ENCODE measurements at regions not wholly inside any gene's neighbourhood (a gene's known extent, or its start where the extent isn't known, plus 50 kb on each side); places are given as distances from the start of the nearest gene placed in this dataset.

- intact Hi-C loops (cut with DNase I, micrococcal nuclease) = no loop called here
- ChIA-PET CTCF (no interaction called here), POLR2A (no interaction called here)
- no peaks in the 10 kb centered on the region for H3K36me3 ChIP-seq (ENCODE audit: insufficient read depth, low read length)
- no peak overlapping the region for H3K4me3 ChIP-seq (ENCODE audit: low read length)
- Mint-ChIP-seq H3K4me1 (ENCODE audit: low read depth) (no peaks in the 10 kb centered on the region), H3K9me3 (peaks cover 5% of the 10 kb centered on the region), H3K27ac (no peak overlapping the region), H3K27me3 (no peaks in the 10 kb centered on the region), H3K4me3 (no peak overlapping the region), H3K36me3 (ENCODE audit: low read depth) (no peaks in the 10 kb centered on the region)
- H3K9me3 ChIP-seq (ENCODE audit: control insufficient read depth in 1 of 2, insufficient read depth in 1 of 2, low read length in 2 of 2) = no peaks in the 10 kb centered on the region
- no peaks in the 10 kb centered on the region for H3K27me3 ChIP-seq (ENCODE audit: control insufficient read depth in 1 of 2, insufficient read depth in 2 of 2, low read length in 2 of 2)
- no peaks in the 10 kb centered on the region for H3K4me1 ChIP-seq (ENCODE audit: insufficient read depth, low read length)
- TF ChIP-seq CTCF (IDR thresholded peaks at IDR 0.05) = no peak
- ATAC-seq (ENCODE audit: poor library complexity) (no peak), DNase-seq (no peak)
- H3K27ac ChIP-seq (ENCODE audit: low read depth in 1 of 2, low read length in 2 of 2) = no peak overlapping the region
These were observed 507.2 kb upstream of the IGFBP3 start for GRCh38 chr7:46428295-46428694.

GRCh38 chr7:46424934-46425333 lies 503.9 kb upstream of the IGFBP3 start:
- CTCF ChIA-PET = no interaction called here
- POLR2A ChIA-PET = no interaction called here
- no peaks in the 10 kb centered on the region for H3K27me3 Mint-ChIP-seq
- H3K9me3 Mint-ChIP-seq = peaks cover 3% of the 10 kb centered on the region
- no peaks in the 10 kb centered on the region for H3K4me1 ChIP-seq (ENCODE audit: insufficient read depth, low read length)
- H3K4me3 Mint-ChIP-seq = no peak overlapping the region
- H3K4me1 Mint-ChIP-seq (ENCODE audit: low read depth) = no peaks in the 10 kb centered on the region
- H3K27ac ChIP-seq (ENCODE audit: low read depth in 1 of 2, low read length in 2 of 2) = no peak overlapping the region
- no peak for ATAC-seq (ENCODE audit: poor library complexity)
- intact Hi-C loops (cut with DNase I, micrococcal nuclease) = no loop called here
- no peaks in the 10 kb centered on the region for H3K27me3 ChIP-seq (ENCODE audit: control insufficient read depth in 1 of 2, insufficient read depth in 2 of 2, low read length in 2 of 2)
- no peak overlapping the region for H3K27ac Mint-ChIP-seq
- H3K4me3 ChIP-seq (ENCODE audit: low read length) = no peak overlapping the region
- no peaks in the 10 kb centered on the region for H3K36me3 Mint-ChIP-seq (ENCODE audit: low read depth)
- no peak for DNase-seq
- TF ChIP-seq CTCF (IDR thresholded peaks at IDR 0.05) = no peak
- no peaks in the 10 kb centered on the region for H3K9me3 ChIP-seq (ENCODE audit: control insufficient read depth in 1 of 2, insufficient read depth in 1 of 2, low read length in 2 of 2)
- no peaks in the 10 kb centered on the region for H3K36me3 ChIP-seq (ENCODE audit: insufficient read depth, low read length)

- Mint-ChIP-seq H3K4me1 (ENCODE audit: low read depth) (no peaks in the 10 kb centered on the region), H3K27ac (no peak overlapping the region), H3K9me3 (peaks cover 3% of the 10 kb centered on the region), H3K36me3 (ENCODE audit: low read depth) (no peaks in the 10 kb centered on the region), H3K27me3 (no peaks in the 10 kb centered on the region), H3K4me3 (no peak overlapping the region)
- no peaks in the 10 kb centered on the region for H3K27me3 ChIP-seq (ENCODE audit: control insufficient read depth in 1 of 2, insufficient read depth in 2 of 2, low read length in 2 of 2)
- H3K36me3 ChIP-seq (ENCODE audit: insufficient read depth, low read length) = no peaks in the 10 kb centered on the region
- H3K9me3 ChIP-seq (ENCODE audit: control insufficient read depth in 1 of 2, insufficient read depth in 1 of 2, low read length in 2 of 2) = no peaks in the 10 kb centered on the region
- ATAC-seq (ENCODE audit: poor library complexity) = no peak
- H3K27ac ChIP-seq (ENCODE audit: low read depth in 1 of 2, low read length in 2 of 2) = no peak overlapping the region
- intact Hi-C loops (cut with DNase I, micrococcal nuclease) = no loop called here
- DNase-seq = no peak
- no peaks in the 10 kb centered on the region for H3K4me1 ChIP-seq (ENCODE audit: insufficient read depth, low read length)
- H3K4me3 ChIP-seq (ENCODE audit: low read length) = no peak overlapping the region
- no peak for TF ChIP-seq CTCF (IDR thresholded peaks at IDR 0.05)
- ChIA-PET CTCF (no interaction called here), POLR2A (interaction anchor here (0.7 kb wide), 1 partner anchor 282 kb away, joined by 3 read pairs; no protein-coding TSS in a partner anchor)
These were observed 500.6 kb upstream of the IGFBP3 start for GRCh38 chr7:46421441-46422230.

All from CD4-positive, alpha-beta T cell (primary cell).